Activated T-helper 1 cell treated with anti-CD3 and anti-CD28 coated beads, Interleukin-12 subunit alpha, Interleukin-12 subunit beta, Interleukin-2, Interleukin-4 antibody, amounts not matched to agents 30 ng/mL and 10 ng/mL and 1 ng/mL, durations not matched to agents 14 hours and 24 hours and 36 hours (primary cell): ENCODE measurements at regions not wholly inside any gene's neighbourhood (a gene's known extent, or its start where the extent isn't known, plus 50 kb on each side); places are given as distances from the start of the nearest gene placed in this dataset.
"Not testable (repeated sequence)": the region's sequence is repeated elsewhere in the genome, so short reads cannot be mapped to it uniquely, and the experiment has no call there.

ENCODE experiments used
- DNase-seq: peaks from one replicate; pipeline ENCODE4 v3.0.0; 2021; ENCODE audit warnings: low spot score
- H3K27ac Mint-ChIP-seq: one replicate; pipeline ENCODE4 v1.8.0; 2021; ENCODE audit warnings: mild to moderate bottlenecking, mixed read lengths
- H3K27me3 Mint-ChIP-seq: one replicate; pipeline ENCODE4 v1.8.0; 2022; ENCODE audit warnings: mild to moderate bottlenecking, moderate library complexity, mixed read lengths; ENCODE audit not compliant: insufficient read depth
- H3K36me3 Mint-ChIP-seq: one replicate; pipeline ENCODE4 v1.8.0; 2021; ENCODE audit warnings: low read depth, mixed read lengths
- H3K4me1 Mint-ChIP-seq: one replicate; pipeline ENCODE4 v1.8.0; 2021; ENCODE audit warnings: low read depth, mixed read lengths
- H3K4me3 Mint-ChIP-seq: one replicate; pipeline ENCODE4 v1.8.0; 2021; ENCODE audit warnings: mild to moderate bottlenecking, moderate library complexity, mixed read lengths
- H3K9me3 Mint-ChIP-seq: one replicate; pipeline ENCODE4 v1.8.0; 2021; ENCODE audit warnings: mixed read lengths
- intact Hi-C: fragments of 100-400 bp; cut with micrococcal nuclease; formaldehyde crosslinking; loops from one replicate; pipeline ENCODE4 v1.15.1; 2024

DNA sequence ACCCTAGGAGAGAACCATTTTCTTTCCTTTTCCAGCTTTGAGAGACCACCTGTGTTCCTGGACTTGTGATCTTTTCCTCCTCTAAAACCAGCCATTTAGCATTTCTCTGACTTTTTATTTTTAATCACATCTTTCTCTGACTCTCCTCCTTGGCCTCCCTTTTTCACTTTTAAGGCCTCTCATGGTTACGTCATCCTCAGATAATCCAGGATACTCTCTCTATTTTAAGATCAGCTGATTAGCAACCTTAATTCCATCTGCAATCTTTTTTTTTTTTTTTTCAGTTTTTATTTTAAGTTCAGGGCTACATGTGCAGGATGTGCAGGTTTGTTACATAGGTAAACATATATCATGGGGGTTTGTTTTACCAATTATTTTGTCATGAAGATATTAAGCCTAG, 54.0 kb downstream of the RFPL4B start:
- no peaks in the 10 kb centered on the region for H3K36me3 Mint-ChIP-seq
- H3K27ac Mint-ChIP-seq, result no peak overlapping the region
- no peaks in the 10 kb centered on the region for H3K4me1 Mint-ChIP-seq
- DNase-seq, result no peak
- peaks cover 3% of the 10 kb centered on the region for H3K27me3 Mint-ChIP-seq
- intact Hi-C loops, result no loop called here
- H3K4me3 Mint-ChIP-seq, result no peak overlapping the region
- no peaks in the 10 kb centered on the region for H3K9me3 Mint-ChIP-seq

DNA sequence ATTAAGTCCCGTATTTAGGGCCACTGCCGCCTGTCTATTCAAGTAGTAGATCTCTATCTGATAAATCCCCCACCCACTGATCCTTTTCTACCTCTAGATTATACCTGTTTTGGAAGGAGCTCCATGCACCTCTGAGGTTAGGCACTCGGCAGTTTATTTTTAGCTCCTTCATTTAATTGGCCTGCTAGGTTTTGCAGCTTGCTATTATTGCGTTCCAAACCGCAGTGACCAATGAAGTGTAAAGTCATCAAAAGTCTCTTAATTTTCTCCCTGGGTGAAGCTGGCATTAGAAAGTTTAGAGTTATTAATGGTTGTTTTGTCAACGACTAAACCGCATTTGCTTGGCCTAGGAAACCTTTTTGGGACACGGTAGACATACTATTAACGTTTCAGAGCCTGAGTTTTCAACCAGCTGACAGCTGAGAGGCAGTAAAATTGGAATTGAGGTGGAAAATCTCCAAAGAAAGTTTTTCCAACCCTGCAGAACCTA, 60.0 kb downstream of the RFPL4B start:
- Mint-ChIP-seq H3K27ac (no peak overlapping the region), H3K4me3 (no peak overlapping the region), H3K9me3 (no peaks in the 10 kb centered on the region), H3K4me1 (no peaks in the 10 kb centered on the region), H3K27me3 (peaks cover 3% of the 10 kb centered on the region), H3K36me3 (no peaks in the 10 kb centered on the region)
- intact Hi-C loops, result no loop called here
- DNase-seq, result no peak

DNA sequence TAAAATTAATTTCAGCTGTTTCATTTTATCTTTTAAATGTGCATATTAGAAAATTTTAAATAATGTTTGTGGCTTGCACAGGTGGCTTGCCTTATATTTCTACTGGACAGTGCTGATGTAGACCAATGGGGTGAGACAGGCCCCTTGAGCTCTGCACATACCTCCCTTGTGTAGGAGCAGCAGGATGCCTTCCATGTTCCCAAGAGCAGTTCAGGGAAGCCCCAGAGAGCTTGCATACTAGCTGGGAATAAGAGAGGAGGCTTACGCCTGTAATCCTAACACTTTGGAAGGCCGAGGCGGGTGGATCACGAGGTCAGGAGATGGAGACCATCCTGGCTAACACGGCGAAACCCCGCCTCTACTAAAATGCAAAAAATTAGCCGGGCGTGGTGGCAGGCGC, 61.4 kb downstream of the RFPL4B start:
- intact Hi-C loops, result no loop called here
- Mint-ChIP-seq H3K27ac (no peak overlapping the region), H3K27me3 (peaks cover 1% of the 10 kb centered on the region), H3K4me3 (no peak overlapping the region), H3K4me1 (no peaks in the 10 kb centered on the region), H3K9me3 (no peaks in the 10 kb centered on the region), H3K36me3 (no peaks in the 10 kb centered on the region)
- DNase-seq, result no peak

DNA sequence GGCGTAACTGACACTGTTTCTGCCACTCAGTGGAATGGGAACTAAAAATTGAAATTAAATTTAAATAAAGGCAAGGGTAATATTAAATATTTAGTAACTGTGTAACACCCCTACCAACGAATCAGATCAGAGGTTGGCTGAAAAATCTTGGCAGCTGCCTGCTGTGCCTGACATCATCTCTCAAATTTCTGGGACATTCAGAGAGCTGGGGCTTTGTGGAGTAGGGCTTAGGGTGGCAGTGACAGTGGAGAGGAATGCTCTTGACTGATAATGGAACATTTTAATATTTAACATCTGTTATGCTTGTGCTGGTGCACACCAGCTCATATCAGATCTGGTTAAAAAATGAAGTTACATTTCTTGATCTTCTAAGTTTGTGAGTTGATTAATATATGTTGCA, 62.2 kb downstream of the RFPL4B start:
- DNase-seq, result no peak
- intact Hi-C loops, result no loop called here
- Mint-ChIP-seq H3K4me3 (no peak overlapping the region), H3K27me3 (peaks cover 1% of the 10 kb centered on the region), H3K9me3 (no peaks in the 10 kb centered on the region), H3K27ac (no peak overlapping the region), H3K4me1 (no peaks in the 10 kb centered on the region), H3K36me3 (no peaks in the 10 kb centered on the region)

DNA sequence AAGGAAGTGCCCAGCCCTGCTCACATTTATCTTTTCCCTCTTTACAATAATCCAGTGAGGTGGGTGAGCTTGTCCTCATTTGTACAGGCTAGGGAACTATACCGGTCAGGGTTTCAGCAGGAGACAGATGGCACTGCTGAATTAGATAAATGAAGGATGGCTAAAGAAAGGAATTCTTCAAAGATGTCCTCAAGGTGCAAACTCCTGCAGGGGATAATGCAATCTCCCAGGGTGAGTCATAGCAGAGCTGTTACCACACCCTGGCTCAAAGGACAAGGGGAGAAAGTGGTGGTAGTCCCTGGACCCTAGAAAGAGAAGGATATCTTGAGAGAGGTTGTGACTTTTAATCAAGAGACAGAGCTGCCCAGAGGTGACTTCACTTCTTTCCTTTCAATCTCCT, 66.7 kb downstream of the RFPL4B start:
- H3K27ac Mint-ChIP-seq, result no peak overlapping the region
- H3K27me3 Mint-ChIP-seq, result peaks cover 2% of the 10 kb centered on the region
- no peaks in the 10 kb centered on the region for H3K9me3 Mint-ChIP-seq
- H3K4me1 Mint-ChIP-seq, result no peaks in the 10 kb centered on the region
- H3K4me3 Mint-ChIP-seq, result no peak overlapping the region
- H3K36me3 Mint-ChIP-seq, result no peaks in the 10 kb centered on the region
- intact Hi-C loops, result no loop called here
- DNase-seq, result no peak

DNA sequence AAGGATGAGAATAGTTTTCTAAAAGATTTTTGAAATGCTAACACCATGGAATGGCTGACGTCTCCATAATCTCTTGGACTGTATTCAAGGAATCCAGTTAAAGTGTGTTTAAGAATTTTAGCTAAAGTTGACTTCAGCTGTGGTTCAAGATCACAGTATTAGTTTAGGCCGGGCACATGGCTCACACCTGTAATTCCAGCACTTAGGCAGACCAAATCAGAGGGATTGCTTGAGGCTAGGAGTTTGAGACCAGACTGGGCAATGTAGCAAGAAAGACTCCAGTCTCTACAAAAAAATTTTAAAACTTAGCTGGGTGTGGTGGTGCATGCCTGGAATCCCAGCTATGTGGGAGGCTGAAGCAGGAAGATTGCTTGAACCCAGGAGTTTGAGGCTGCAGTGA, 68.2 kb downstream of the RFPL4B start:
- no peak overlapping the region for H3K4me3 Mint-ChIP-seq
- DNase-seq, result no peak
- no peaks in the 10 kb centered on the region for H3K4me1 Mint-ChIP-seq
- H3K9me3 Mint-ChIP-seq, result no peaks in the 10 kb centered on the region
- no peak overlapping the region for H3K27ac Mint-ChIP-seq
- intact Hi-C loops, result no loop called here
- H3K36me3 Mint-ChIP-seq, result no peaks in the 10 kb centered on the region
- H3K27me3 Mint-ChIP-seq, result peaks cover 5% of the 10 kb centered on the region

DNA sequence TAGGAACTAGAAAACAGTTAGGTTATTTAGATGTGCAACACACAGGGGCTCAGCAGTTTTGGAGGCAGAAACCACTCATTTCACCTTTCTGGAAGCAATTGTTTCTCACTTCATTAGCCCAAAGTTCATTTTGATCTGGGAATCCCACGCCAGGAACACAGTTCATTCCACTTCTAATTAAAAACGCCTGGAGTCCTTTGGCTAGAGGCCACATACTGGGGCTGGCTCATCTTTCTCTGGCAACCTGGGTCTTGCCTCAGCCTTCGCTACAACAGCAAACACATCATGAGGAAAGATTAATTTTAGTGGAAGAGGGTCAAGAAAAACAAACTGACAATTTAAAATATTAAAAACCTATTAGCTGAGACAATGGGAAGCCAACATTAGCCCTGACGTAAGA, 69.7 kb downstream of the RFPL4B start:
- Mint-ChIP-seq H3K4me1 (no peaks in the 10 kb centered on the region), H3K4me3 (no peak overlapping the region), H3K27ac (no peak overlapping the region), H3K9me3 (no peaks in the 10 kb centered on the region), H3K27me3 (peaks cover 5% of the 10 kb centered on the region), H3K36me3 (no peaks in the 10 kb centered on the region)
- intact Hi-C loops, result no loop called here
- DNase-seq, result no peak

DNA sequence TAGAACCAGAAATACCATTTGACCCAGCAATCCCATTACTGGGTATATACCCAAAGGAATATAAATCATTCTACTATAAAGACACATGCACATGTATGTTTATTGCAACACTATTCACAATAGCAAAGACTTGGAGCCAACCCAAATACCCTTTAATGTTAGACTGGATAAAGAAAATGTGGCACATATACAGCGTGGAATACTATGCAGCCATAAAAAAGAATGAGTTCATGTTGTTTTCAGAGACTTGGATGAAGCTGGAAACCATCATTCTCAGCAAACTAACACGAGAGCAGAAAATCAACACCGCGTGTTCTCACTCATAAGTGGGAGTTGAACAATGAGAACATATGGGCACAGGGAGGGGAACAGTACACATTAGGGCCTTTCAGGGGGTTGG, 79.9 kb downstream of the RFPL4B start:
- H3K9me3 Mint-ChIP-seq, intact Hi-C loops: not testable (repeated sequence)

DNA sequence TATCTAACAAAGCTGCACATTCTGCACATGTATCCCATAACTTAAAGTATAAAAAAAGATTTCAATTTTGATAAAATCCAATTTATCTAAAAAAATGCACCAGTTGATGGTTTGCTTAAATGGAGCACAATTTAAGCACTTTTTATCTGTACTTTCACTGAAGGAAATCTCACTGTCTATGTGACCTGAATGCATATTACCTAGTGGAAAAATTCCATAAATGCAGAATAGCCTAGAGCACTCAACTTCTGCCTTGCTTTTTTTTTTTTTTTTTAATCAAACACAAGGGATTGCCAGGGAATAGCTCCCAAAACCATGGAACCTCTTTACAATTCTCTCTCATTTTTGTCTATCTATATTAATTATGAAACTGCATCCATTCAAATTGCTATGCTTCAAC, 80.4 kb downstream of the RFPL4B start:
- no peaks in the 10 kb centered on the region for H3K36me3 Mint-ChIP-seq
- H3K4me1 Mint-ChIP-seq, result no peaks in the 10 kb centered on the region
- H3K27ac Mint-ChIP-seq, result no peak overlapping the region
- intact Hi-C loops, result no loop called here
- DNase-seq, result no peak
- no peaks in the 10 kb centered on the region for H3K9me3 Mint-ChIP-seq
- H3K4me3 Mint-ChIP-seq, result no peak overlapping the region
- no peaks in the 10 kb centered on the region for H3K27me3 Mint-ChIP-seq

More for the DNA sequence above, 79.9 kb downstream of the RFPL4B start:
- not testable (repeated sequence) for H3K36me3 Mint-ChIP-seq, H3K27ac Mint-ChIP-seq, DNase-seq, H3K4me3 Mint-ChIP-seq, H3K27me3 Mint-ChIP-seq, H3K4me1 Mint-ChIP-seq

DNA sequence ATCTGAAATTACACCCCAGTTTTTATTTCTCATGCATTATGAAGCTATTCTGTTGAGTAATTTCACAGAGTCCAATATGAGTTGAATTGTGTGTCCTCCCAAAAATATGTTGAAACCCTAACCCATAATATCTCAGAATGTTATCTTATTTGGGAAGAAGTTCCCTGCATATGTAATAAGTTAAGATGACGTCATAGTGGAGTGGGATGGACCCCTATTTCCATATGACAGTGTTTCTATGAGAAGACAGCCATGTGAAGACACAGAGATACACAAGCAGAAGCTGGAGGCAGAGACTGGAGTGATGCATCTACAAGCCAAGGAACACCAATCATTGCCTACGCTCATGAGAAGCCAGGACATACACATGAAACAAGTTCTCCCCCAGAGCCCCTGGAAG, 81.3 kb downstream of the RFPL4B start:
- H3K4me3 Mint-ChIP-seq, result no peak overlapping the region
- H3K27me3 Mint-ChIP-seq, result no peaks in the 10 kb centered on the region
- H3K27ac Mint-ChIP-seq, result no peak overlapping the region
- H3K9me3 Mint-ChIP-seq, result no peaks in the 10 kb centered on the region
- DNase-seq, result no peak
- no peaks in the 10 kb centered on the region for H3K36me3 Mint-ChIP-seq
- H3K4me1 Mint-ChIP-seq, result no peaks in the 10 kb centered on the region
- intact Hi-C loops, result no loop called here

DNA sequence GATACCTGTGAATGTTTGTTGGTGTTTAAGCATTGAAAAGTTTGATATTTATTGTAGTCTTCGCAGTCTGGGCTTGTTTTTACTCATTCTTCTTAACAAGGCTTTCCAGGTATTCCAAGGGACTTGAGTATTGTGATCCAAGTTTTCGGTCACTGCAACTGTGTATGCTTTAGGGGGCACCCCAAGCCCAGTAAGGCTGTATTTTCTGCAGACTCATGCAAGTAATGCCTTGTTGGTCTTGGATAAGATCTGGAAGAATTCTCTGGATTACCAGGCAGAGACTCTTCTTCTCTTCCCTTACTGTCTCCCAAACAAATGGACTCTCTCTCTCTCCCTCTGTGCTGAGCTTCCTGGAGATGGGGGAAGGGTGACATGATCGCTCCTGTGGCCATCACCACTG, 82.1 kb downstream of the RFPL4B start:
- H3K4me1 Mint-ChIP-seq, result no peaks in the 10 kb centered on the region
- intact Hi-C loops, result no loop called here
- H3K27ac Mint-ChIP-seq, result no peak overlapping the region
- no peaks in the 10 kb centered on the region for H3K27me3 Mint-ChIP-seq
- H3K4me3 Mint-ChIP-seq, result no peak overlapping the region
- no peak for DNase-seq
- H3K36me3 Mint-ChIP-seq, result no peaks in the 10 kb centered on the region
- H3K9me3 Mint-ChIP-seq, result no peaks in the 10 kb centered on the region

DNA sequence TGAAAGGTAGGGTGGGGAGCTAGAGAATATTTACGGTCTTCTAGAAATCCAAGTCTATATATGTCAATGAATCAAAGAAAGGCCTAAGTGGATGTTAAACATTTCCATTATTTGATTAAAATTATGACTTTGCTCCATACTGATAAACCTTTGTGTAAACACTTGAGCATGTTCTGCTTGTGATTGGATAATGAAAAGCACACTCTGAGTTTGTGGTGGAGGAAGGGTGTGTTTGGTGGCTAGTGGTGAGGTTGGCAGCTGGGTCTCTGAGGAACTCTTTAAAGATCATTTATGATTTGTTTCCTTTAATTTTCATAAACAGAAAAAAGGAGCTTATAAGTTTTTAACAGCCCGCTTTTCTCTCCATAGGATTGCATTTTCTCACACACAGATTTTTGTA, 84.7 kb downstream of the RFPL4B start:
- intact Hi-C loops, result no loop called here
- DNase-seq, result no peak
- Mint-ChIP-seq H3K4me1 (no peaks in the 10 kb centered on the region), H3K4me3 (no peak overlapping the region), H3K36me3 (no peaks in the 10 kb centered on the region), H3K9me3 (no peaks in the 10 kb centered on the region), H3K27ac (no peak overlapping the region), H3K27me3 (no peaks in the 10 kb centered on the region)

DNA sequence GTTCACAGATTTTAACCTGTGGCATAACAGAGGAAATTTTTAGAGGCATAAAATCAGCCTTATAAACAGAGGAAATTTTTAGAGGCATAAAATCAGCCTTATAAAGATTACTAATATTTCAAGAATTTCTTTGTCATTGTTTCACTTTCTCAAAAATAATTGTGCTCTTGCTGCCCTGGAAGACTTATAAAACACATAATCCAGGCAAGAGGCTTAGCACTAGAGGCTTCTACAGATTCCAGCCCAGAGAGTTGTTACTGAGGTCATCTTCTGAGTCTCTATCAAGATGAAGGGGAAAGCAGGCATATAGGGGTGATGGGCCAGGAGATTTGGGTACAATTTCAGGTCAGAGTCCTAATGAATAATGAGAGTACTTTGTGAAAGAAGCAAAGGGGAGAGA, 85.7 kb downstream of the RFPL4B start:
- intact Hi-C loops, result no loop called here
- H3K27me3 Mint-ChIP-seq, result no peaks in the 10 kb centered on the region
- no peak for DNase-seq
- no peak overlapping the region for H3K27ac Mint-ChIP-seq
- no peaks in the 10 kb centered on the region for H3K36me3 Mint-ChIP-seq
- H3K4me1 Mint-ChIP-seq, result no peaks in the 10 kb centered on the region
- H3K4me3 Mint-ChIP-seq, result no peak overlapping the region
- no peaks in the 10 kb centered on the region for H3K9me3 Mint-ChIP-seq

DNA sequence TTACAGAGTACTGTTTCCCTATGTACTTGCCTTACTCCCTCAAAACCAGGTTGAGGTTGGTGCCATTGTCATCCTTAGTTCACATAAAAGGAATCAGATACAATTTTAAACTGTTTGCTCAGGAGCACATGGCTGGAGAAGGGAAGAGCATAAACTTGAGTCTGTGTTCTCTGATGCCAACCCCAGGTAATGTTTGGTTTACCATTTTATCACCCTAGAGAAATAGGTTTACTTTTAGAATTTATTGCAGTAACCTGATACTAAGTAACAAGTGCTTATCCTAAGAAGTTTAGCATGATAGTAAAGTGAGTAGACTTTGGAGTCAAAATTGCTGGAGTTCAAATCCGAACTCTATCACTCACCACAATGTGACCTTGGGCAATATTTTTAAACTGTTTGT, 86.3 kb downstream of the RFPL4B start:
- Mint-ChIP-seq H3K4me1 (no peaks in the 10 kb centered on the region), H3K4me3 (no peak overlapping the region), H3K36me3 (no peaks in the 10 kb centered on the region), H3K27me3 (no peaks in the 10 kb centered on the region), H3K27ac (no peak overlapping the region), H3K9me3 (no peaks in the 10 kb centered on the region)
- no peak for DNase-seq
- intact Hi-C loops, result no loop called here
